Parathyroid adenoma (tissue), 2 donors: ENCODE measurements at regions not wholly inside any gene's neighbourhood (a gene's known extent, or its start where the extent isn't known, plus 50 kb on each side); places are given as distances from the start of the nearest gene placed in this dataset.

ENCODE experiments used
- H2AFZ ChIP-seq: fragments of 300-600 bp; sonication (generic); one replicate; pipeline ENCODE4 v1.7.0; 2017; ENCODE audit warnings: antibody characterized with exemption, mild to moderate bottlenecking
- H3K27ac ChIP-seq: fragments of 300-600 bp; sonication (generic); one replicate; pipeline ENCODE4 v1.7.0; 2017
- H3K27me3 ChIP-seq: fragments of 300-600 bp; sonication (generic); one replicate; pipeline ENCODE4 v1.7.0; 2017; ENCODE audit warnings: low read length; ENCODE audit not compliant: control insufficient read depth, insufficient read depth
- H3K36me3 ChIP-seq: fragments of 300-600 bp; sonication (generic); one replicate; pipeline ENCODE4 v1.7.0; 2017; ENCODE audit warnings: low read length; ENCODE audit not compliant: control insufficient read depth, insufficient read depth
- H3K4me1 ChIP-seq: fragments of 300-600 bp; sonication (generic); one replicate; pipeline ENCODE4 v1.7.0; 2017; ENCODE audit warnings: control low read depth
- H3K4me2 ChIP-seq: fragments of 300-600 bp; sonication (generic); one replicate; pipeline ENCODE4 v1.7.0; 2017; ENCODE audit warnings: low read length
- H3K4me3 ChIP-seq: fragments of 300-600 bp; sonication (generic); one replicate; pipeline ENCODE4 v1.7.0; 2017; ENCODE audit warnings: low read depth, low read length
- H3K79me2 ChIP-seq: fragments of 300-600 bp; sonication (generic); one replicate; pipeline ENCODE4 v1.7.0; 2017; ENCODE audit warnings: control low read depth
- H3K9ac ChIP-seq: fragments of 300-600 bp; sonication (generic); one replicate; pipeline ENCODE4 v1.7.0; 2017; ENCODE audit warnings: mild to moderate bottlenecking
- H3K9me3 ChIP-seq: fragments of 300-600 bp; sonication (generic); one replicate; pipeline ENCODE4 v1.7.0; 2017; ENCODE audit warnings: low read length; ENCODE audit not compliant: control insufficient read depth
- CTCF ChIP-seq: fragments of 300-600 bp; sonication (generic); IDR thresholded peaks from one replicate; pipeline ENCODE4 v1.7.0; 2017; ENCODE audit warnings: antibody characterized with exemption, mild to moderate bottlenecking
- donor health status: primary hyperparathyroidism.

GRCh38 chr18:60693426-60693825 is 320.9 kb upstream of the MC4R start:
- TF ChIP-seq CTCF = no peak
- Histone ChIP-seq H3K36me3 (no peaks in the 10 kb centered on the region), H3K9me3 (no peaks in the 10 kb centered on the region), H3K79me2 (no peaks in the 10 kb centered on the region), H3K27me3 (no peaks in the 10 kb centered on the region), H3K9ac (no peak overlapping the region), H3K4me2 (no peak overlapping the region), H3K4me1 (no peaks in the 10 kb centered on the region), H2AFZ (no peak overlapping the region), H3K4me3 (no peak overlapping the region), H3K27ac (no peak overlapping the region)

DNA sequence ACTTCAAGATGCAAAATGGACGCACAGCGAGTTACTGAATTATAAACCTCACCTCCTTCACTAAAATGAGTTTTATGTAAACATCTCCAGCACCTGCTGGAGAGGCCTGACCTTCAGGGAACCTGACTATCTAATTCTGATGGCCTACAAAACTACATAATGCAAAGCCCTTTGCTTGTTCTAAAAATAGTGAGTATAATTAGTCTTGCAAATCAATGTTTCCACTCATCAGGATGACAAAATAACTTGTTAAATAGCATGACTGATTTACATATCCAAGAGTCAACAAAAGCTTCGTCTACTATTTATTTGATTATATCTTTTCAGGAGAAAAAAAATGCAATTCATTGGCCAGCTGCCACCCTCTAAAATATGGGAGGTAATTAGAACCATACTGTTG is 326.3 kb upstream of the MC4R start:
- H3K4me3 ChIP-seq = no peak overlapping the region
- no peak overlapping the region for H3K4me2 ChIP-seq
- no peaks in the 10 kb centered on the region for H3K9me3 ChIP-seq
- no peaks in the 10 kb centered on the region for H3K79me2 ChIP-seq
- no peak overlapping the region for H3K9ac ChIP-seq
- no peaks in the 10 kb centered on the region for H3K4me1 ChIP-seq
- H2AFZ ChIP-seq = no peak overlapping the region
- no peaks in the 10 kb centered on the region for H3K36me3 ChIP-seq
- H3K27ac ChIP-seq = no peak overlapping the region
- TF ChIP-seq CTCF = no peak
- no peaks in the 10 kb centered on the region for H3K27me3 ChIP-seq

DNA sequence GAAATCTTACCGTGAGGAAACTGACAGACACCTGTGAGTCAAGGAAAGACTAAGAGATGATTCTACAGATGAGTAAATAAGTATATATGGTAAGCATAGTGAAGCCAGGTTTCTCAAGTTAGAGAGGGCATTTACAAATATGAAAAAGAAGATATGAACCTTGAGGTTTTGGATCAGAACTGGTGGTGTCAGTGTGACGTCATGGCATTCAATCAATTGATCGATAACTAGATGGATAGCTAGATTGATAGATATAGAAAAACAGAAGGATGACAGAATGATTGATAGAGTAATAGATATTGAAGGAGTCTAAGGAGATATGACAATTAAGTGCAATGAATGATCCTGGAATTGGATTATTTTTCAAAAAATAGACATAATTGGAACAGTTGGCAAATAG is 350.2 kb upstream of the MC4R start:
- Histone ChIP-seq H3K4me3 (no peak overlapping the region), H3K9ac (no peak overlapping the region), H3K9me3 (no peaks in the 10 kb centered on the region), H3K36me3 (no peaks in the 10 kb centered on the region), H3K27ac (no peak overlapping the region), H3K4me2 (no peak overlapping the region), H3K79me2 (no peaks in the 10 kb centered on the region), H2AFZ (no peak overlapping the region), H3K4me1 (no peaks in the 10 kb centered on the region), H3K27me3 (no peaks in the 10 kb centered on the region)
- no peak for TF ChIP-seq CTCF

GRCh38 chr18:60732143-60732542 is 359.6 kb upstream of the MC4R start:
- no peaks in the 10 kb centered on the region for H3K4me1 ChIP-seq
- no peak overlapping the region for H3K9ac ChIP-seq
- H3K4me2 ChIP-seq = no peak overlapping the region
- TF ChIP-seq CTCF = no peak
- no peaks in the 10 kb centered on the region for H3K27me3 ChIP-seq
- H3K9me3 ChIP-seq = no peaks in the 10 kb centered on the region
- H3K27ac ChIP-seq = no peak overlapping the region
- H3K4me3 ChIP-seq = no peak overlapping the region
- H2AFZ ChIP-seq = no peak overlapping the region
- H3K36me3 ChIP-seq = no peaks in the 10 kb centered on the region
- H3K79me2 ChIP-seq = no peaks in the 10 kb centered on the region

- Histone ChIP-seq H3K4me3 (no peak overlapping the region), H3K27me3 (no peaks in the 10 kb centered on the region), H3K9ac (no peak overlapping the region), H3K79me2 (no peaks in the 10 kb centered on the region), H3K4me2 (no peak overlapping the region), H2AFZ (no peak overlapping the region), H3K4me1 (no peaks in the 10 kb centered on the region), H3K9me3 (no peaks in the 10 kb centered on the region), H3K36me3 (no peaks in the 10 kb centered on the region), H3K27ac (no peak overlapping the region)
- no peak for TF ChIP-seq CTCF
Measured at GRCh38 chr18:60739212-60739611, 366.6 kb upstream of the MC4R start.
